IPS DF 4.7 (cell line): ENCODE measurements at regions not wholly inside any gene's neighbourhood (a gene's known extent, or its start where the extent isn't known, plus 50 kb on each side); places are given as distances from the start of the nearest gene placed in this dataset.

Experiments
- DNase-seq: peaks from one replicate; pipeline ENCODE4 v3.0.0-alpha.2; 2013; ENCODE audit warnings: low spot score; ENCODE audit errors: extremely low read depth

- no peak for DNase-seq
Measured at GRCh38 chr9:20291201-20291600, 331.1 kb downstream of the MLLT3 start.

DNA sequence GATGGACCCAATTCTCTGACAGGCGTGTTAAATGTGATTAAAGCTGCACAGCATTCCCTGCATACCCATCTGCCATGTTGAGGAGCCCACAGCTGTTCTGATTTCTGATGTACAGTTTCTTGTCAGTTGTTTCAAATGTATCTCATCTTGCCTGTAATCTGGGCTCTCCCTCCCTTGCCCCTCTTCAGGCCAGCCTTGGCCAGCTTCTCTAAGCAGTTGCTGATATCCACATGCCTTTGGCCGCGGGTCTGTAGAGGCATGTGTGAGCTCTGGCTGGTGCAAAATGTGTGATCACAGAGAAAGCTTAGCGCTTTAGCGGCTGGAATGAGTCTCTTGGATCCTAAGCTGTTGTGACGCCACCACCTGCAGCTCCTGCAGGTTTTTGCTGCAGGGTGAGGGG lies 332.0 kb downstream of the MLLT3 start:
- no peak for DNase-seq

GRCh38 chr9:20289423-20290010 lies 332.8 kb downstream of the MLLT3 start:
- DNase-seq: no peak

- DNase-seq: no peak
Measured at GRCh38 chr9:20286969-20287368, 335.3 kb downstream of the MLLT3 start.

DNA sequence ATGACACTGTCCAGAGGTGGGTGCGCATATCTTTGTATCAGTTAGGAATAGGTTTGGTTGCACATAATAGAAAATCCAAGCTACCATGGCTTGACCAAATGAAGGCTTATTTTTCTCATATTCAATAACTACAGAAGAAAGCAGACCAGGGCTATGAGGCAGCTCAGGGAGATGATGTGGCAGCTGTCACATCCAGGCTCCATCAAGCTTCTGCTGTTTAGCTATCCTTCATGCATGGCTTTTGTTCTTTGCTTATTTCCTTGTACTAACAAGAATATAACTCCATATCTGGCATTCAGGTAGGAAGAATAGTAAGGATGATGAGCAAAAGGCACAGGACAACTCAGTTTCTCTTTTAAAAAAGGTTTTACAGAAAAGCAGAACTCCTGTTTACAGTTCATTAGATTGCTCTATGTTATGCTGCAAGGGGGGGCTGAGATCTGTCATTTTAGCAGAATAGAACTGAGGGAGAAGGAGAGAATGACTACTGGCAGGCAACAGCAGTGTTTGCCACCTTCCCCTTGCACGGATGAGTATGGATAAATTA lies 336.1 kb downstream of the MLLT3 start:
- no peak for DNase-seq

- no peak for DNase-seq
Measured at GRCh38 chr9:20284601-20285289, 337.6 kb downstream of the MLLT3 start.

DNA sequence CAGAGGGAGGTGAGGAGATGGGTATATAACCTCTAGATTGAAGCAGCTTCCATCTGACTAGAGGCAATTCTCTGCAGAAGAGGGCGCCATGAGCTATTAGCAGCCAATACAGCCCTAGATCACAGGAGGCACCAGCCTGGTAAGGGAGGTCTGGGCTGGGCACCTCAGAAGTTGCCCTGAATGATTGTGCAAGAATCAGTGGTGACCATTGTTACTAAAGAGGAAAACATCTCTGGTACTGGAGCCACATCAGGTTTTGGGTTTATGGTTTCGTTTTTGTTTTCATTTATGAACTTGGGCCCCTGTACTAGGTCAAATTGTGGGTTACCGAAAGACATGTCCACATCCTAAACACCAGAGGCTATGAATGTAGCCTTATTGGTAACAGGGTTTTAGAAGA lies 342.0 kb downstream of the MLLT3 start:
- no peak for DNase-seq

- no peak for DNase-seq
Measured at GRCh38 chr9:20276762-20277161, 345.5 kb downstream of the MLLT3 start.

GRCh38 chr9:20271723-20272122 lies 350.6 kb downstream of the MLLT3 start:
- no peak for DNase-seq

DNA sequence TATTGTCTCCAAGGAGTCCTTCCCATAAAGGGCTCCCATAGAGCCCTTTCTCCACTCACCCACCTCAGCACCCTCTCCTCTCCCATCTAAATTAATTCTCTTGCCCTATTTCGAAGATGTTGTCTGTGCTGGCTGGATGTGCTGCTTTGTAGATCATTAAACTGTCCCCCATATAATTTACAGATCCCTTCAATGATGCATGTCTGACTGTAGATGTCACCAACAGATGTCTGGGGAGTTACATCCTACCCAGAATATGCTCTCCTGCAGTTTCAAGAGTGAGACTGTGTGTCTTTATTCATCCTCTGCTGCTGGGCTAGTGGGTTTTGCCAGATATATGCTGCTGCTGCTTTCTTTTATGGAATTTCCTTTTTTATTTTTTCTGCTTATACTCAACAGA lies 351.2 kb downstream of the MLLT3 start:
- no peak for DNase-seq

DNA sequence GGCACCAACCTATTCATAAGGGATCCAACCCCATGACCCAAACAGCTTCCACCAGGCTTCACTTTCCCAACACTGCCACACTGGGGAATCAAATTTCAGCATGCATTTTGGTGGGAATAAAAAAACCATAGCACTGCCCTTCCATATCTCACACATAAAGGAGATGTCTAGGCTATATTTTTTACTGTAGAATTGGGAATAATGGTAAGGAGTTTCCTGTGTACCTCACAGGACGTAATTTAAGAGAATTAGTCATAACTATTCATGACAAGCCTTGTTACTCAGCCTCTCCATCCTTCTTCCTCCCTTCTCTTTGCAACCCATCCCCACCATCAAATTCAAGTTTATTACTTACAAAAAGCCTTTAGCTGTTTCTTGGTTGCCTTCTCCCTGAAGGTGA lies 352.1 kb downstream of the MLLT3 start:
- DNase-seq: no peak

DNA sequence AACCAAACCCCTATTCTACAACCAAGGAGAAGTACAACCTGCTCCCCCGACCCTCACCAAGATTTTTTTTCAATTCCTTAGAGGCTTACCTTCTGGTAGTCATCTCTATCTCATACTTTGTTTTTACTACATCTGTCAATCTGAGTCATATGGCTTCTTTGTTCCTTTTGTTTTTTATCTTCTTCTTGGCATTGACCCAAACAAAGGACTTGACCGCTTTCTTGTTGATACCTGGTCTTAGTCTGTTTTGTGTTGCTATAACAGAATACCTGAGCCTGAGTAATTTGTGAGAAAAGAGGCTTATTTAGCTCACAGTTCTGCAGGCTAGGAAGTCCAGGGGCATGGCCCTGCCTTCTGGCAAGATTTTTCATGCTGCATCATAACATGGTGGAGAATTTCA lies 352.7 kb downstream of the MLLT3 start:
- DNase-seq: no peak

- DNase-seq: no peak
Measured at GRCh38 chr9:20264896-20265295, 357.4 kb downstream of the MLLT3 start.

DNA sequence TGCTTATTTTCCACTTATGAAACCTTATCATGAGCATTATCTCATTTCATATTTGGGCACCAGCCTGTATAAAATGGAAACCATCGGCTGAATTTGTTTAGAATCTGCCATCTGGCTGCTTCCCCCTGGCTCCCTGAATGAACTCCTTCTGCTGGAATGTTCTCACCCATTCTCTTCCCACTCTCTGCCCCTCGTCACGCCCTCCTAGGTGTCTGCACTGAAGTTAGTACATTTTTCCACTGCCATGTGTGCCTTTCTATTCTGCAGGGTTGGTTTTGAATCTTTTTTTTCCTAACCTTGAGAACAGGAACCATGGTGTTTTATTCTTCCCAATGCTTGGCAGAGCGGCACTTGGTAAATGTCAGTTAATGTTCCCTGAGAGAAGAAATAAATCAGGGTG lies 359.7 kb downstream of the MLLT3 start:
- DNase-seq: no peak

DNA sequence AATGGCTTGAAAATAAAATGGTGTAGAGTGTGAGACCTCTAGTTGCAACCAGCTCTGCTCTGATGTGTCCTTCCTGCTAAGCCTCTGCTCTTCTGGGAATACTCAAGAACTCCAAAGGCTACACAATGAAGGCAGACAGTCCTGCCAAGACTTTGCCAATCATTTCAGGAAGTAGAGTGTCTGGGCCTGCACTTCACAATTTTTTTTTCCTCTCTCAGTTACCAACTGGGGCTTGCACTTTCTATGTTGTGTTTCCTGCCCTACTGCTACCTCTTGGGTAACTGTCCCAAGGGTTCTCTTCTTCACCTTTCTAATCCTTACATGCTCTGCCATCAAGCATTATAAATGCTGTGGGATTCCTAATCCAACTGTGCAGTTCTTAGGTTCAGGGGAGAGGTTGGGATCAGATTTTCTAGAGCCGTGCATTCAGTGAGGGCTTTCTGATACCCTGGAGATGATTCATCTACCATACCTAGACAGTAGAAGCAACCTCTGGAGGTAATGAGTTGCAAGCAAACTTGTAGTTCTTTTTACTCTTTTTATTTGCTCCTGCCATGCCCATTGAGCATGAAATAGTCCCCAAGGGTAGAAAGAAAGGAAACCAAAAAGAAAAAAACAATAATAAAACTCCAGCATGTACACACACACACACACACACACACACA lies 365.9 kb downstream of the MLLT3 start:
- DNase-seq: no peak

- no peak for DNase-seq
Measured at GRCh38 chr9:20255052-20255451, 367.2 kb downstream of the MLLT3 start.

GRCh38 chr9:20253635-20254034 lies 368.7 kb downstream of the MLLT3 start:
- no peak for DNase-seq

DNA sequence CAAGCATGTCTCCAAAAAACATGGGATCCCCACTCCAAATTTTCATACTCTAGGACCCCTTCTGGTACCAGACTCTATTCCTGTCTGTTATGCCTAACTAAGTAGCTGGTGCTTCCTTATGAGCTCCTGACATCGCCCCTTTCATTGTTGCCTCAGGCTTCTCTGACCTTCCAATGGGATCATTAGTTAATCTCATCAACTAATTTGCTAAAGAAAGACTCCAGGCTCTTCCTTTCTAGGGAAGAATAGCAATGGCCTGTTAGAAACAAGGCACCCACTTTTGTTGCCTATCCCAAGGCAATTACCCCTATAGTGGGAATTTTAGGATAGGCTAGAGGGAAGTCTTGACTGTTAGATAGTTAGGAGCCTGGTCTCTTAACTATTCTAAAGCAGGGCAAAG lies 369.5 kb downstream of the MLLT3 start:
- DNase-seq: no peak

DNA sequence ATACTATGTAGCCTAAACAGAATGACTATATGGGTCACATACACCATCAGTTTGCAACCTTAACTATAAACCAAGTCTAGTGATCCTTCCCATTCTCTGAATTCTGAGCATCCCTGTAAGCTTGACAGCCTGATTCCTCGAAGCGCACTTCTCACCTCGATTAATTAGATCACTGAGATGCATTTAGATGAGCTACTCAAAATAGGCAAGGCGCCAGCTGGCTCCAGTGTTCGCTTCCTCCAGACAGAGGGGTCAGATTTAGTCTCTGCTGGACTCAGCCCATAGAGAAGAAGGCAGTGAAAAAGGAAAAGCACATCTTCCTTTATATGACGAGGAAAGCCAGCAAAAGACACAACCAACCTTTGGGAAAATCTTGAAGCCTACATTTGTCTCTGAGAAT lies 371.5 kb downstream of the MLLT3 start:
- no peak for DNase-seq

GRCh38 chr9:20244271-20244670 lies 378.0 kb downstream of the MLLT3 start:
- no peak for DNase-seq

- no peak for DNase-seq
Measured at GRCh38 chr9:20243841-20244240, 378.5 kb downstream of the MLLT3 start.

DNA sequence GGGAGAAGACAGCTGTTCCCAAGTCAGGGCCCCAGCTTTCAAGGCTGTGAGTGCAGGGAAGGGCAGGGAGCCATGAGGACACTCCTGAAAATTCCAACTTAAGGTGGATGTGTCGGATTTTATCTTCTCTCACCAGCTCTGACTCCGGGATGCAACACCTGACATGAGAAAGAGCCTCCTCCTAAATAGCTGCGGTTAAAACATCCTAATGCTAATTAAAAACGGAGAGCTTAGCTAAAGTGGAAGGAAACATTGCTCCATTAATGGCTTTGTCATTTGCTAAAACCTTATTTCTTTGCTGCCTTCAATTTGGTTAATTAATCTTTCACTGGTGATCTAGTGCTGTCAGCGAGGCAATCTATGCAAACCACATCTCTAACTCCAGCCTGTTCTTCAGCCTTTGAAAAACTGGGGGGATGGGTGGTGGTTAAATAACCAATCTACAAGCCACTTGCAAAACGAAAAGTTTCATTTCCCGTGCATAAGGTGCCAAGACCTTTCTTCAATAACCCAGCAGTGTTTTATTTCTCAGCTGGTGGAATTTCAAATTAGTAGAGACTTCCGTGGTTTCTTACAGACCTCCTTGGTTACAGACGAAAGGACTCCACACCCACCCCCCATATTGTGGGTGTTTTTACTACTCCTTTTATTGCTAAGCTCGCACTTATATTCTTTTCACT lies 379.6 kb downstream of the MLLT3 start:
- no peak for DNase-seq
